Activated CD4-positive, alpha-beta memory T cell treated with anti-CD3 and anti-CD28 coated beads for 36 hours (primary cell): ENCODE measurements at regions not wholly inside any gene's neighbourhood (a gene's known extent, or its start where the extent isn't known, plus 50 kb on each side); places are given as distances from the start of the nearest gene placed in this dataset.
"Not testable (repeated sequence)": the region's sequence is repeated elsewhere in the genome, so short reads cannot be mapped to it uniquely, and the experiment has no call there.

Experiments
- CTCF ChIA-PET: fragments of 350-600 bp; sonication (Branson Sonifier 250); formaldehyde crosslinking; loops from one replicate; lab custom pipeline; 2021; ENCODE audit warnings: antibody characterized with exemption, inconsistent platforms; lab: Charles Lee
- POLR2A ChIA-PET: fragments of 350-600 bp; sonication (Branson Sonifier 250); formaldehyde crosslinking; loops from one replicate; lab custom pipeline; 2021; ENCODE audit warnings: antibody characterized with exemption; lab: Charles Lee
- DNase-seq: peaks from one replicate; pipeline ENCODE4 v3.0.0-alpha.2; 2020
- H3K27ac Mint-ChIP-seq: one replicate; pipeline ENCODE4 v1.8.0; 2021; ENCODE audit warnings: mixed read lengths
- H3K27me3 Mint-ChIP-seq: one replicate; pipeline ENCODE4 v1.8.0; 2021; ENCODE audit warnings: mixed read lengths
- H3K36me3 Mint-ChIP-seq: one replicate; pipeline ENCODE4 v1.8.0; 2021; ENCODE audit warnings: mixed read lengths
- H3K4me1 Mint-ChIP-seq: one replicate; pipeline ENCODE4 v1.8.0; 2021; ENCODE audit warnings: low read depth, mixed read lengths
- H3K4me3 Mint-ChIP-seq: one replicate; pipeline ENCODE4 v1.8.0; 2021; ENCODE audit warnings: mild to moderate bottlenecking, mixed read lengths
- H3K9me3 Mint-ChIP-seq: one replicate; pipeline ENCODE4 v1.8.0; 2021; ENCODE audit warnings: mixed read lengths
- intact Hi-C: fragments of 100-400 bp; cut with micrococcal nuclease; formaldehyde crosslinking; loops from one replicate; pipeline ENCODE4 v1.15.1; 2023

DNA sequence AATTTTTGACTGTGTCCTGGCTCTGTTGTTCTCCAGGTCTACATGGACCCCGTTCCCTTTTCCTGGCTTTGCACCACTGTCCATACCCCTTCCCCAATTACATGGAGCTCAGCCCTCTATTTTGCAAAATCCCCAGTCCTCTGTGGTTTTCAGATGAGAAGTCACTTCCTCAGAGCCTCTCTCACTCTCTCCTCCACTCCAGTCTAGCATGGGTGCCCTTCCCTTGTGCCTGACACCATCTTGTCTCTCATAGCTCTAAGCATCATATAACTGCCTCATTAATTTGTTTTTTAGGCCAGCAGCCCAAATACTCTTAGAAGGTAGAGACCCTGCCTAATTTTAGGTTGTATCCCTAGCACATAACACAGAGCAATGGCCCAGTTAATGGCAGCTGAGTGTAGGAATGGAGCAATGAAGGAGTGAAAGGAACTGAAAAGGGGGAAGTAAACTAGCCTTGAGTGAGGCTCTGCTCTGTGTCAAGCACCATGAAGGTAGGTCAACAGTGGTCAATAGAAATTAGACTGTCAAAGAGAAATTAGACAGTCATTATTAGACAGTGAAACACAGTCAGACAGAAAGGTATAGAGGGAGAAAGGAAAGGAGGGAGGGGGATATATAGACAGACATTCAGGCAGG lies 97.7 kb downstream of the ARHGAP11B start:
- H3K27ac Mint-ChIP-seq, H3K9me3 Mint-ChIP-seq, CTCF ChIA-PET, DNase-seq, POLR2A ChIA-PET, H3K4me3 Mint-ChIP-seq, H3K4me1 Mint-ChIP-seq, H3K27me3 Mint-ChIP-seq, intact Hi-C loops: not testable (repeated sequence)
- H3K36me3 Mint-ChIP-seq, result peaks cover 29% of the 10 kb centered on the region

DNA sequence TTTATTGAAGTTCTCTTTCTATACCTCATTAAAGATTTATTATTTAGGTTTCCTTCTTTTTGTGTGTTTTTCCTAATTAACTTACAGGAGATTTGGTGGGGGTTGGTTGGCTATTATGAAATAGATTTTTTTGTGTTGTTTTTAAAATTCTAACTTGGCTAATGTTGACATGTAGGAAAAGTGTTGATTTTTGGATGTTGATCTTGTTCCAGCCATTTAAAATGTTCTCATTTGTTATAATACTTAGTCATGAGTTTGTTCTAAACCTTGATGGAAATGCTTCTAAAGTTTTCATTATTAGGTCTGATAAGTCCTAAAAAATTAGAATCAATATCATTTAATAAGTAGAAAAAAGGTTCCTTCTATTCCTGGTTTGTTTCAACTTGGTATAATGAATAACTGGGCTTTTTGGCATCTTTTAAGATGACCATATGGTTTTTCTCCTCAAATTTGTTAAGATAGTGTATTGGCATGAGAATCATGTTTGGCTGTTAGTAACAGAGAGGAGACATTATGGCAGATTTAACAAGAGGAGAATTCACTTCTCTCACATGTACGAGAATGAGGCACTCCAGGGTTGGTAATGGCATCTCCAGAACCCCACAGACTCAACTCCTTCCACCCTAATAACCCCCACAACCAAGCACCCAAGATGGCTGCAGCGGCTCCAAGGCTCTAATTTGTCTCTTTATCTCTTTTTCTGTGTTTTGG lies 104.1 kb downstream of the ARHGAP11B start:
- H3K36me3 Mint-ChIP-seq, result peaks cover 29% of the 10 kb centered on the region
- H3K4me1 Mint-ChIP-seq, intact Hi-C loops, POLR2A ChIA-PET, DNase-seq, H3K27me3 Mint-ChIP-seq, H3K4me3 Mint-ChIP-seq, H3K27ac Mint-ChIP-seq, CTCF ChIA-PET, H3K9me3 Mint-ChIP-seq: not testable (repeated sequence)

DNA sequence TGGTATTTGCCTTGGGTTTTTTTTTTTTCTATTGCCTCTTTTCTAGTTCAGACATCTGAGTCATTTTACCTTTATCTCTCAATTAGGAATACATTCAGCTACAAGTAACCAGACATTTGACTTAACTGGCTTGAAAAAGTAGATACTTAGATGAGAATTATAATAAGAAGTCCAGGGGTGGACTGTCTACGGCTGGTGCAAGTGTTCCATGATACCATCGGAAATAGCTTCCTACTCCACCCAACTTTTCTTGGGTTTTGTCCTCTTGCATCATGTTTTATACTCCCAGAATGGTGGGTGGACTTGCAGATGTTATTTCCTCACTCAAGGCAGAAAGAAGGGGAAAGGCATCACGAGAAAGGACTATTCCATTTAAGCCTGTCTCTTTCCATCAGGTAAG lies 104.7 kb downstream of the ARHGAP11B start:
- H3K4me1 Mint-ChIP-seq, POLR2A ChIA-PET, H3K27me3 Mint-ChIP-seq, H3K27ac Mint-ChIP-seq, H3K9me3 Mint-ChIP-seq, DNase-seq, H3K4me3 Mint-ChIP-seq, intact Hi-C loops, CTCF ChIA-PET: not testable (repeated sequence)
- H3K36me3 Mint-ChIP-seq, result peaks cover 29% of the 10 kb centered on the region

DNA sequence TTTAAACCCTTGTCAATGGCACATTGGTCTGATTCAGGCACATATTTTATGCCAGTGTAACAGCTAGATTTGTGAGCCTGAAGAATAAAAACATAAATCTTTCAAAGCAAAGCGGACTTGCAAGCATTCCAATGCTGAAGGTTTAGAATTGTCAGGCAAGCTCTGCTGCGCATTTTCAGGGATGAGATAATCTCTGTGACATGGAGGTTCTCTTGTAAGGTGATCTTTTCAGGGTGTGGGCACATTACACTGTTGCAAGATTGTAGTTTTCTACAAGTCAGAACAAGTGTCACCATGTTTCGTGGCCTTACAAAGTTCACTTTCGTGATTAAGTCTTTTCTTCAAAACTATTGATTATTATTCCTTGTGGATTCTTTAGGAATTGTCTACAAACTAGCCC lies 106.2 kb downstream of the ARHGAP11B start:
- H3K4me1 Mint-ChIP-seq, CTCF ChIA-PET, intact Hi-C loops, H3K27me3 Mint-ChIP-seq, POLR2A ChIA-PET, H3K27ac Mint-ChIP-seq, H3K9me3 Mint-ChIP-seq, DNase-seq, H3K4me3 Mint-ChIP-seq: not testable (repeated sequence)
- peaks cover 35% of the 10 kb centered on the region for H3K36me3 Mint-ChIP-seq

DNA sequence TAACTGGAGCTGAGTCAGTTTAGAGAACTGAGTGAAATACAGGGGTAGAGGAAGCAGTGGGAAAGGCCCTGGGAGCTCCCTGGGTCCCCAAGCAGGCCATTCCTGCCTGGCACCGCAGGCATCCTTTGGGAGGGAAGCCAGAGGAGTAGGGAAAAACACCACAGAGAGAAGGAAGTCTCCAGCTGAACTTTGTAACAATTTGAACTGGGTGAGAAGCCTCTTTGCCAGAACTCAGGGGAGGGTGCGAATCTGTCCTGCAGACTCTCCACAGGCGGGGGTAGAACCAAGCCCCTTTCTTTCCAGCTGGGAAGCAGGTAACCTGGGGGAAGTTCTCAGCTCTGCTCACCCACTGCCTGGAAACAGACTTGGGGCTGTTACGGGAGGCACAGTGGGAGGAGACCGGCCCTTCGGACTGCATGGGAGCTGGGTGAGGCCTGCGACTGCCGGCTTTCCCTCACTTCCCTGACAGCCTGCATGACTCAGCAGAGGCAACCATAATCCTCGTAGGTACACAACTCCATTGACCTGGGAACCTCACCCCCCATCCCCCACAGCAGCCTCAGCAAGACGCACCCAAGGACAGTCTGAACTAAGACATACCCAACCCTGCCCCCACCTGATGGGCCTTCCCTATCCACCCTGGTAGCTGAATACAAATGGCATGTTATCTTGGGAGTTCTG lies 110.1 kb downstream of the ARHGAP11B start:
- peaks cover 26% of the 10 kb centered on the region for H3K36me3 Mint-ChIP-seq
- POLR2A ChIA-PET, H3K27ac Mint-ChIP-seq, H3K4me3 Mint-ChIP-seq, CTCF ChIA-PET, H3K4me1 Mint-ChIP-seq, DNase-seq, intact Hi-C loops, H3K9me3 Mint-ChIP-seq, H3K27me3 Mint-ChIP-seq: not testable (repeated sequence)

DNA sequence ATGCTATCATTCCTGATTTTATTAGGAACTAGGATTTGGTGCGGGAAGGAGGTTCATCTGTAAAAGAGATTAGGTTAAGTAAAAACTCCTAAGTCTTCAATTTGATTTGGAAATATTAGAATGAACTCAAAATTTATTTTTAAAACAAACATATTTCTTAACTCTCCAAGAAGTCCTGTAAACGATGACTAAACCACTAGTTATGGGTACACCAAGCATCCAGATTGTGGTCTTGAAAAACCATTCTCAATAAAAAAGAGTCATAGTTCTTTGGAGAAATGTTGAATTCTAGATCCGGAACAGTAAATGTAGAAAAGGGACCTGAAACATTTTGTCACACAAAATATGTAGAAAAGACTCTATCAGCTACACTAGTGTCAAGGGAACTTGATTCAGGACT lies 116.9 kb downstream of the ARHGAP11B start:
- H3K4me1 Mint-ChIP-seq, intact Hi-C loops, H3K4me3 Mint-ChIP-seq, POLR2A ChIA-PET, DNase-seq, CTCF ChIA-PET, H3K27me3 Mint-ChIP-seq, H3K27ac Mint-ChIP-seq, H3K36me3 Mint-ChIP-seq, H3K9me3 Mint-ChIP-seq: not testable (repeated sequence)

DNA sequence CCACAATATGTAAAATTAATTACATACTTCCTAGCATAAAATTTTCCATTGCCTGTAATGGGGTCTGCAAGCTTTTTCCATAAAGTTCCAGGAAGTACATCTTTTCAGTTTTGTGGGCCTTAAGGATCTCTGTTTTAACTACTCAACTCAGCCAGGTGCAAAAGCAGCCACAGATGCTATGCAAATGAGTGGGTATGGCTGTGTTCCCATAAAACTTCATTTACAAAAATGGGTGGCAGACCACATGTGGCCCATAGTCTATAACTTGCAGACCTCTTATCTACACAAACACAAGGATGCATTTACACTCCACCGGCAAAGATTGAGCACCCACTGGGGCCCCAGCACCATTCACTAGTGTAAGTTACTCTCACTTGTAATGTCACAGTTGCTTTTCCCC lies 123.1 kb downstream of the ARHGAP11B start:
- POLR2A ChIA-PET, CTCF ChIA-PET, H3K27me3 Mint-ChIP-seq, intact Hi-C loops, H3K9me3 Mint-ChIP-seq, H3K4me3 Mint-ChIP-seq, DNase-seq, H3K36me3 Mint-ChIP-seq, H3K4me1 Mint-ChIP-seq, H3K27ac Mint-ChIP-seq: not testable (repeated sequence)

DNA sequence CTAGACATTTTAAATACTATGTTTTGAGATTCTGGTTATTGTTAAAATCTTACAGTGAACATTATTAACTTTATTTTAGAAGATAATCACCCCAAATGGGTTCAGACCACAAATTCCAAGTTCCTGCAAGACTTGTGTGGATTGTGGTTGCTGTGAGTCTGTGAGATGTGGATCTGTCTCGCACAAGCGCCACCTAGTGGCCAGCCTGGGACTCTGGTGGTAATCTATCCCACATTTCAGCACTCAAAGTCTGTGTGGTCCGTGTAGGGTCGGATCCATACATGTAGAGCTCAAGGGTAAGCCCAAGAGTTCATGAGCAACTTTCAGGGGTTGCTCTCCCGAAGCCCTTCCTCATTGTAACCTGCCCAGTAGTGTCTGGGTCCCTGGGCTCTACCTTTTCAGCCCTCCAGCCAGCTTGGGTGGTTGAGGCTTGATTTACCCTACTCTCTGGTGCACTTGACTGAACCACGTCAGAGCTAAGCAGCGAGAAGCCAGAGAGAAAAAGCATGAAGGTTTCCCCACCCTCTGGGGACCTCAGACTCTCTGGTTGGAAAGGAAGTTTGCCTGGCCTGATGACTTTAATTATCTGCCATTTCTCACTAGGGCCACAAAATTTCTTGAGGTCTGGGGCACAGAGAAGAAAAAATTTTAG lies 129.2 kb downstream of the ARHGAP11B start:
- H3K27ac Mint-ChIP-seq, H3K4me1 Mint-ChIP-seq, H3K9me3 Mint-ChIP-seq, CTCF ChIA-PET, POLR2A ChIA-PET, H3K36me3 Mint-ChIP-seq, H3K4me3 Mint-ChIP-seq, H3K27me3 Mint-ChIP-seq, intact Hi-C loops: not testable (repeated sequence)
- DNase-seq, result peak; percentile 71

DNA sequence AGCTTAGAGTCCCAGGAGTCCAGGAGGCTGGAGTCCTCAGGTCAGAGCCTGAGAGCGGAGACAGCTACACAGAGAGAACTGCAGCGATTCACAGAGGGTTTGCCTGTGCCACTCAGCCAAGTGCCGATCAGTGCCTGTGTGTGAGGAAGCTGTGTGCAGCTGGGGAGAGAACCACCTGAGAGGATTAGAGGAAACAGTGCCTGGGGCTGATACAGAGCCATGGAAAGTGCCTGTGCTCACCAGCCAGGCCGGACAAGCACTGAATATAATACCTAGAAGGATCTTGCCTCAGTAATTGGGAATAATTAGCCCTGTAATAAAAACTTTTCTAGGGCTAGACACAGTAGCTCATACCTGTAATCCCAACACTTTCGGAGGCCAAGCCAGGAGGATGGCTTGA lies 134.7 kb downstream of the ARHGAP11B start:
- H3K4me3 Mint-ChIP-seq, H3K36me3 Mint-ChIP-seq: not testable (repeated sequence)

DNA sequence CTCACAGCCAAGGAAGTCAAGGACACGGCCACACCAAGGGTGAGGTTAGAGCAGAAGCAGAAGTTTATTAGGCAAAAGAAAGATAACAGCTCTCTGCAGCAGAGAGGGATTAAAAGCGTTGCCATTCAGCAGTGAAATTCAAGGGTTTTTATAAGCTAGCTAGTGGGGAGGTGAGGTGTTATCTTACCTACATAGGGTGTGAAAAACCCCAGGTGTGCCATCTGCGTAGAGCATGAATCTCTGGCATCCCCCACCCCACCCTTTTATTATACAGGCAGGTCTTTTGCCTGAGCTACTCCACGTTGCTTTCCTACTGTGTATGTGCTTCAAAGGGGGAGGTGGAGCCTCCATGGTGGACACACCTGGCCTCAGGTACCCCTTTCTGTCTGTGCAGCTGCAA lies 135.4 kb downstream of the ARHGAP11B start:
- H3K36me3 Mint-ChIP-seq, DNase-seq, H3K4me1 Mint-ChIP-seq, CTCF ChIA-PET, intact Hi-C loops, POLR2A ChIA-PET, H3K27ac Mint-ChIP-seq, H3K9me3 Mint-ChIP-seq, H3K27me3 Mint-ChIP-seq, H3K4me3 Mint-ChIP-seq: not testable (repeated sequence)

More for the DNA sequence above, 134.7 kb downstream of the ARHGAP11B start:
- POLR2A ChIA-PET, intact Hi-C loops, H3K9me3 Mint-ChIP-seq, H3K4me1 Mint-ChIP-seq, DNase-seq, H3K27ac Mint-ChIP-seq, H3K27me3 Mint-ChIP-seq, CTCF ChIA-PET: not testable (repeated sequence)

DNA sequence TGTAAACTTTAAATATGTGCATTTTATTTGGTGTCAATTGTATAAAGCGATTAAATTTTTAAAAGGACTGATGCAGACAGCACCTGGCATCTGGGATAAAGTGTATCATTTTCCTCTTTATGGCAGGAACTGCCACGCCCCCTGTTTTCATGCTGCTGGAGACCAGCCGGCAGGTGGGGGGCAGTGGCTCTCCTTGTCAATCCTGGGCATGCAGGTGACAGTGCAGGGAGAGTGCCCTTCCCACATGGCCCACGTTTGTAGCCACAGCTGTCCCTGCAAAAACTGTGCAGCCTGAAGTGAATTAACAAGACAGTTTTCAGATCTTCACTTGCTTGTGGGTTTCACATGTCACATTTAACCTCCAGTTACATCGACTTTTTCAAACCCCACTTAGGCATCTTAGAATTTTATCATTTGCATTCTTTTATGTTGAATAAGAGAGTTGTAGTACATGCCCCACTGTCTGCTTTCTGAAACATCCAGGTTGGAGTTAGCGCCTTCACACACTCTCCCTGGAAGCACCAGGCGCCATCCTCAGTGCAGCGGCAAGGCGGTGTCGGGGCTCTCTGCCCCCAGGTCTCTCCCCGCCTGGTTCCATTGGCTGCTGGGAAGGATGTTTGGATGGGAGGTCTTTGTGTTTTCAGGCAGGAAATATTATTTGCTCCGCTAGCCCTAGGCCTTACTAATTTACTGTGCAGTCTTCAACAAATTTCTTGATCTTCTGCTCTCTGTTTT lies 134.2 kb upstream of the FAN1 start:
- H3K4me1 Mint-ChIP-seq, H3K4me3 Mint-ChIP-seq, H3K27ac Mint-ChIP-seq, POLR2A ChIA-PET, CTCF ChIA-PET, intact Hi-C loops, H3K9me3 Mint-ChIP-seq, H3K27me3 Mint-ChIP-seq, DNase-seq: not testable (repeated sequence)
- peaks cover 23% of the 10 kb centered on the region for H3K36me3 Mint-ChIP-seq

DNA sequence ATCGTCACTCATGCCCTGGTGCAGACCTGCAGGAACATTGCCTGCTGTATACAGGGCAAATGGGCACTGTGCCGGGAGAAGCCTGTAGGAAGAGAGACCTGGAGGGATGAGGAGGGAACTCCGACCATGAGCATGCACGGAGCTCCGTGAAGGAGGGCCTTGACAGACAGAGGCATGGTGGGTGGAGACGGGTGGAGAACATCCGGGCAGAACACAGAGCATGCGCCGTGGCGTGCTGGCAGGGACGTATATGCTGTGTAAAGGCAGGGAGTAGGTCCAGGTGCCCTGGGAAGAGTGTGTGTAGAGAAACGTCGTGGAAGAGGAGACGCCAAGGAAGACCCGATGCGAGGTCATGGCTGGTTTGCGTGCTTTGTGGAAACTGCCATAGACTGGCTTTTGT lies 133.0 kb upstream of the FAN1 start:
- peaks cover 2% of the 10 kb centered on the region for H3K4me1 Mint-ChIP-seq
- ChIA-PET POLR2A (no interaction called here), CTCF (no interaction called here)
- H3K4me3 Mint-ChIP-seq, result no peak overlapping the region
- no peaks in the 10 kb centered on the region for H3K9me3 Mint-ChIP-seq
- peaks cover 28% of the 10 kb centered on the region for H3K36me3 Mint-ChIP-seq
- H3K27ac Mint-ChIP-seq, result no peak overlapping the region
- H3K27me3 Mint-ChIP-seq, result no peaks in the 10 kb centered on the region
- intact Hi-C loops, result no loop called here
- DNase-seq, result no peak
